Right ventricle myocardium superior (tissue), 1 donor: ENCODE measurements at regions not wholly inside any gene's neighbourhood (a gene's known extent, or its start where the extent isn't known, plus 50 kb on each side); places are given as distances from the start of the nearest gene placed in this dataset.

Experiments
- ATAC-seq: fragments of 200-7000 bp; cut with Tn5 transposase; one replicate; pipeline ENCODE4 v1.9.1; 2020; ENCODE audit warnings: mild to moderate bottlenecking; ENCODE audit not compliant: poor library complexity
- DNase-seq: peaks from one replicate; pipeline ENCODE4 v3.0.0-alpha.2; 2020
- intact Hi-C: fragments of 100-400 bp; cut with DNase I; formaldehyde crosslinking; loops from one replicate; pipeline ENCODE4 v1.11.2; 2022
- donor health status: DM: no; HTN: yes; CAD: no; lungs with severe emphysema.

GRCh38 chr20:21900431-21900830 lies 195.0 kb downstream of the PAX1 start:
- ATAC-seq = no peak
- intact Hi-C loops = no loop called here
- DNase-seq = no peak

DNA sequence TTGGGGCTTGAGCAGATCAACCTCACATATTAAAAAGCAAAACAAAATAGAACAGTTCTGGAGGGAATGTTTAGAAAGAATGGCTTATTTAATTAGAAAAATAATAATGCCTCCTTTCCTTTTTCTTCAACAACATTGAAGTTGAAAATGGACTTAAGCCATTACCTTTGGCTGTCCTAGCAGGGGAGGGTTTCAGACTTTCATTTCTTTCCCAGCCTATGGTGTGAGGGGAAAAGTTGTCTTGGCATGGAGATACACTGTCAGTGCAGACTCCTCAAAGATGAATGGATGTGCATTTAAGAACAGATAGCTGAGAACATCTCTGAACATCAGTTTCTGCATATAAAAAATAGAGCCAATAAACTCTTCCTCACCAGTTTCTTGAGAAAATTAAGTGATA lies 169.5 kb downstream of the PAX1 start:
- no peak for DNase-seq
- intact Hi-C loops = no loop called here
- no peak for ATAC-seq

DNA sequence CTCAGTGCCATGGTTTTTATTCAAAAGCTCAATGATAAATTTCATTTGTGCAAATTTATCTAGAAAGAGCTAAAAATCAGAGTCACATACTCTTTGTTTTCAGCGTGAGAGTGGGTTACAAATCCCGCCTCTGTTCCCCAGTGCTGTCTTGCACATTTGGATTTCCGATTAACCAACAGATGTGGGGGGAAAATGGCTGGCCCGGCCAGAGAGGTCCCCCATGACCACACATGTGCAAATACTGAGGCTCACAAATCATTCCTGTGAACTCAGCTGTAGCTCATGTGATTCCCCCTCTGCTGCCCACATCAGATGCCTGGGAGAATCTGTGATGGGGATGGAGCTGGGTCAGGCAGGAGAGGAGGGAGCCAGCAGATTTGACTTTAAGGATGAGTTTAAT lies 168.7 kb downstream of the PAX1 start:
- ATAC-seq = no peak
- intact Hi-C loops = no loop called here
- no peak for DNase-seq

- no peak for ATAC-seq
- intact Hi-C loops = no loop called here
Observed at GRCh38 chr20:21873291-21873690, 167.8 kb downstream of the PAX1 start.

DNA sequence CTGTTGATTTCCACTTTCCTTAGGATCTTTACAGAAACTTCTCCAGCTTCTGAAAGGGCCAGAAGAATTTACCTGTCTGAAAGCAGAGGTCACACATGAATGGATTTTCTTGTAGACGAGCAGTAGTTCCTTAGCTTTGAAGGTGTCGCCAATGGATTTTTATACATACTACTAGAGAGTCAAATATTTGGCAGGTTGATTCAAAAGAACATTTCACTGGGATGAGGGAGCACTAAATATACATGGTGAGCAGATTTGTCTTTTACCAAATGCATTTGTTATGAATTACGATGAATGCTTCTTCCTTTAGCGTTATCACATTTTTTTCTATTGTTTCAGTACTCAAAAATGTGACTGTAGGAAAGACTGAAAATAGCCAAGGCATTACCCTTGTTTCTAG lies 162.3 kb downstream of the PAX1 start:
- intact Hi-C loops = no loop called here
- ATAC-seq = no peak
- no peak for DNase-seq

More at GRCh38 chr20:21873291-21873690, 167.8 kb downstream of the PAX1 start:
- DNase-seq = no peak

DNA sequence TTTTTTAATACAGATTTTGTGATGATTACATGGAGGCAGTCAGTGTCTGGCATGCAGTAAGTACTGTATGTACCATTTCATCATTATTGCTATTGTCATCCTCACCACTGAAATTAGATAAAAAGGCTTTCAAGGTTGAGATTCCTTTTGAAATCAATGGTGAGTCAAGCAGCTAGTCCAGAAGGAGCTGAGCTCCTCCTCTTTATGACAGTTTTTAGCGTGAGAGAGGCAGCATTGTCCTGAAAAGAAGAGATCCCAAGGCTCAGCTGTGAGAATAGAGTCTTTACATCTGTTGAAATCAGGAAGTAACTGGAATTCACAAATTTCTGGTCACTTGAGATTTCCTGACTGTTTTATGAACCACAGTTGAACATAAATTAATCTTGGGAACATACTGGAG lies 161.9 kb downstream of the PAX1 start:
- intact Hi-C loops = no loop called here
- ATAC-seq (no peak), DNase-seq (no peak)

DNA sequence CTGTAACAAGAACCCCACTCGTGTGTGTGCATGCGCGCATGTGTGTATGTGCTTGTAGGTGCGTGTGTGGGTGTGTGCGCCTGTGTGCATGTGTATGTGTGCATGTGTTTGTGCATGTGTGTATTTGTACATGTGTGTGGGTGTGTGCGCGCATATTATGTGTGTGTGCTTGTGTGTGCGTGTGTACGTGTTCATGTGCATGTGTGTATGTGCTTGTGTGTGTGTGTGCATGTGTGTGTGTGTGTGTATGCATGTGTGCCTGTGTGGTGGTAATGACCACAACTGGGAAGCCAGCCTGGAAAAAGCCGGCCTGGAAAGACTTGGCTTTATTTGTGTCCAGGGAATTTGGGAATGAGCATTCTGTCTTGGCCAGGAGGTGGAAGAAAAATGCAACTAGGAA lies 157.5 kb downstream of the PAX1 start:
- intact Hi-C loops = no loop called here
- DNase-seq (no peak), ATAC-seq (no peak)

- DNase-seq = no peak
- intact Hi-C loops = no loop called here
- no peak for ATAC-seq
Observed at GRCh38 chr20:21862259-21862946, 156.9 kb downstream of the PAX1 start.

GRCh38 chr20:21840991-21841390 lies 135.5 kb downstream of the PAX1 start:
- intact Hi-C loops = no loop called here
- DNase-seq (no peak), ATAC-seq (no peak)

DNA sequence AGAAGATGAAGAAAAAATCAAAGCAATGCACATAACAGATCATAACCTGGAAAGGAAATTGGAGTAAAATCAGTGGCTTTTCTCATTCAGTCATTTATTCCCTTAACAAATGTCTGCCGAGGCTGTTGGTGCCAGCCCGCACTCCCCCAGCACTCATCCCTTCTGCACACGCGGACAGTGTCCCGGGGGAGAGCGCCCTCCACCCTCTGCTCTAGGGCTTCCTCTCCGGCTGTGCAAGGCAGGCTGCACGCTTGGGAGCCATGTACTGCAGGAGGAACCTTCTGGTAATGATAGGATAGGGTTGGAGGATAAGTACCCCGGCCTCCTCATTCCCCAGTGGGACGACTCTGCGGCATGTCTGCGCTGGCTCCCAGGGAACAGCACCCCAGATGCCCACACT lies 134.5 kb downstream of the PAX1 start:
- no peak for ATAC-seq
- intact Hi-C loops = no loop called here
- no peak for DNase-seq

DNA sequence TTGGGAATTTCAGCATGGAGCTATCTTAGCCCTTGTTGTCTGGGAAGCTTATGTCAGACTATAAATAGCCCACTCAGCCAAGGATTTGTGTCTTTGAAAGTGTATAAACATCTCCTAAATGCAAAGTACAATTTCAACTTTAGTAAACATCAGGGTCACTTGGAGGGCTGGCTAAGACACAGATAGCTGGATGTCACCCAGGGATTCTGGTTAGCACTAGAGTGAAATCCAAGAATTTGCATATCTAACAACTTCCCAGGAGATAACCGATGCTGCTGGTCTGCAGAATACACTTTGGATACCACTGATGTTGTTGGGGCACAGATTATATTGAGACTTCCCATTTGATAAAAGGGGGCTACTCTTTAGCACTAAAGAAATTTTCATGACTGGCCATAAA lies 130.9 kb downstream of the PAX1 start:
- ATAC-seq = no peak
- intact Hi-C loops = no loop called here
- DNase-seq = no peak

GRCh38 chr20:21835042-21835441 lies 129.6 kb downstream of the PAX1 start:
- intact Hi-C loops = no loop called here
- DNase-seq (no peak), ATAC-seq (no peak)

- no peak for DNase-seq
- intact Hi-C loops = no loop called here
- no peak for ATAC-seq
Observed at GRCh38 chr20:21832442-21833385, 127.2 kb downstream of the PAX1 start.

DNA sequence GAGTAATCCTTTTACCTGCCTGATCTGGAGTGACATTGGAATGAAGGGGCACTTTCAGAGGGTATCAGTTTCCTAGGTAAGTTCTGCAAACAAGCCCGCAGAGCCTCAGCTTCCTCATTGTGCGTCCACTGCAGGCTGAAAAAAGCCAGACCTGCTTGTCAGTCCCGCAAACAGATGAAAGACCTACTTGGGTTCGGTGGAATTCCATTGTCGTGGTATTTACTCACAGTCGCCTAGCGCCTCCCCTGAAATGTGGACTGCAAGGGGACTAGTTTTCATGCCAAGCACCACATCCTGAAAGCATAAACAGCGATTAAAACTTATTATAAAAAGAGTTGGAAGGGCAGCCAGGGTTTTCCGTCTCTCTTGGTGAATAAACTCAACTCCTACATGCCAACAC lies 121.5 kb downstream of the PAX1 start:
- DNase-seq (no peak), ATAC-seq (no peak)
- intact Hi-C loops = no loop called here

DNA sequence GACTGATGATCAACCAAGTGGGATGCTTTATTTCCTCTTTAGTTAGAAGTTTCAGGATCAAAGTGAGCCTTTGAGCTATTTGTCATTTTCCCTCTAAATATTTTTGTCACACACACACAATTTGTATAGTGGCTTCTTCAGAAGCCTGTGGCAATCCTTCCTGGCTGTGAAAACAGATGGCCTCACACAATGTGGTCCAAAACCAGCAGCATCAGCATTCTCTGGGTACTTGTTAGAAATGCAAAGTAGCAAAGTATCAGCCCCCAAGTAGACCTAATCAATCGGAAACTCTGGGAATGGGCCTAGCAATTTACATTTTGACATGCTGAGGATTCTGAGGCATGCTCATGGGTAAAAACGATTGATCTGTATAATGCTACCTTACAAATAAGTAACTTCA lies 115.9 kb downstream of the PAX1 start:
- no peak for ATAC-seq
- DNase-seq = no peak
- intact Hi-C loops = no loop called here

GRCh38 chr20:21820688-21821087 lies 115.2 kb downstream of the PAX1 start:
- DNase-seq = no peak
- intact Hi-C loops = no loop called here
- ATAC-seq = no peak

- intact Hi-C loops = no loop called here
- ATAC-seq = no peak
Observed at GRCh38 chr20:21820045-21820444, 114.6 kb downstream of the PAX1 start.

GRCh38 chr20:21812379-21812778 lies 106.9 kb downstream of the PAX1 start:
- DNase-seq = no peak
- intact Hi-C loops = no loop called here
- no peak for ATAC-seq

More at GRCh38 chr20:21820045-21820444, 114.6 kb downstream of the PAX1 start:
- DNase-seq = no peak

DNA sequence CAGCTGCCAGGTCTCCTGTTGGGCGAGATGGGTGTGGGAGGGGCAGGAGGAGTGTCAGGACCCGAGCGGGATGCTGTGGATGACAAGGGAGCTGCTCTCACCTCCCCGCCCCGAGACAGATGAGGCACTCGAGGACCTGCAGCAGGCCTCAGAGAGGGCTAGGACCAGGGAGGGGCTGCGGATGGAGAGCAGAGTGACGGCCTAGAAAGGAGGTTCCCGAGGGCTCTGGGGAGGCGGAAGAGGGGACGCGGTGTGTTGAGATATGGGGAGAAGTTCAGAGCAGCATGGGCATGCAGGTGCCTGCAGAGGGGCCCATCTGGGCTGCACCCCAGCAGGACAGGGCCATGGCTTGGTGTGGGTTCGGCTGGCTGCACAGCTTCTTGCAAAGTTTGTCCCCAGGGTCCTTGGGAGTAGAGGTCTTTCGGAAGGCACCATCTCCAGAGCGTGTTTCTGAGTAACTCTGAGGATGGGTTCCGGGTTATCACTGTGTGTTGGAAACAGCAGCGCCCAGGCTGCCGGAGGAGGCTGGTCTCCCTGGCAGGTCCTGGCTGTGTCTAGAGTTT lies 104.6 kb downstream of the PAX1 start:
- intact Hi-C loops = loop anchor here (5.0 kb wide), 1 partner anchor 297 kb away; no protein-coding TSS in a partner anchor
- no peak for DNase-seq

More for the DNA sequence above, 104.6 kb downstream of the PAX1 start:
- ATAC-seq = no peak
